GM18517 (cell line): ENCODE measurements at regions not wholly inside any gene's neighbourhood (a gene's known extent, or its start where the extent isn't known, plus 50 kb on each side); places are given as distances from the start of the nearest gene placed in this dataset.

Experiments used
- ATAC-seq: cut with Tn5 transposase; IDR thresholded peaks from one replicate; pipeline ENCODE4 v1.9.1; 2021; ENCODE audit warnings: mild to moderate bottlenecking, moderate library complexity; ENCODE audit not compliant: unreplicated experiment

DNA sequence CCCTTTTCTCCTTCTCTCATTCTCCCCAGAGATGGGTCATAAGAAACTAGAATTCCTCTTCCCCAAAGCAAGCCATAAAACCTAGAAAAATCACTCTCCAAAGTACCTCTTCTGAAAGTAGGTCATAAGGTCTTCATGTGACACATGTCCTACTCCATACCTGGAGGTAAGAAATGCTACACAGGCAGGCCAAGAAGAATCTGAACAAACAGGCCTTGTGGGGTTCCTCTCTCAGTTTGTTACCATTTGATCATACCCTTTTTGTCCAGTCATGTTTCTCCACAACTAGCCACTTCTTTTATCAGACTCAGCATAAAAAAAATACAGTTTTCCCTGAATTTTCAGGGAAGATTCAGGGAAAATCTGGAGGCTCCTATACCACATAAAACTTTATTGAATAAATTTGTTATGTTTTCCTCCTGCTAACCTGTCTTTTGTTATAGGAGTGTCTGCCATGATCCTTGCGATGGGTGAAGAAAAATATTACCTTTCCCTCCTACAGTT lies 134.4 kb upstream of the LMO4 start:
- ATAC-seq = no peak

DNA sequence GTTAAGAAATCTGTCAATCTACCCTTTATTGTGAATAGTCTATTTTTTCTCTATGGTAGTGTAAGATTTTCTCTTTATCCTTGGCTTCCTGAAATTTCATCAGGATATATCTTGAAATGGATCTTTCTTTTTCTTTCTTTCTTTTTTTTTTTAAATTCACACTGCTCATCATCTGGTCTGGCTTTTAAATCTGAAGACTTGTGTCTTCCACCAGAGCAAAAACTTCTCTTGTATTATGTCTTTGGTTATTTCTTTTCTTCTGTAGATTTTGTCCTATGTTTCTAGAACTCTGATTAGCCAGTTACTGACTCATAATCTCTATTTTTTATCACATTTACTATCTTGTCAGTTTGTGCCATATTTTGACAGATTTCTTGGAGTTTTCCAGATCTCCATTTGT lies 133.8 kb upstream of the LMO4 start:
- no peak for ATAC-seq

DNA sequence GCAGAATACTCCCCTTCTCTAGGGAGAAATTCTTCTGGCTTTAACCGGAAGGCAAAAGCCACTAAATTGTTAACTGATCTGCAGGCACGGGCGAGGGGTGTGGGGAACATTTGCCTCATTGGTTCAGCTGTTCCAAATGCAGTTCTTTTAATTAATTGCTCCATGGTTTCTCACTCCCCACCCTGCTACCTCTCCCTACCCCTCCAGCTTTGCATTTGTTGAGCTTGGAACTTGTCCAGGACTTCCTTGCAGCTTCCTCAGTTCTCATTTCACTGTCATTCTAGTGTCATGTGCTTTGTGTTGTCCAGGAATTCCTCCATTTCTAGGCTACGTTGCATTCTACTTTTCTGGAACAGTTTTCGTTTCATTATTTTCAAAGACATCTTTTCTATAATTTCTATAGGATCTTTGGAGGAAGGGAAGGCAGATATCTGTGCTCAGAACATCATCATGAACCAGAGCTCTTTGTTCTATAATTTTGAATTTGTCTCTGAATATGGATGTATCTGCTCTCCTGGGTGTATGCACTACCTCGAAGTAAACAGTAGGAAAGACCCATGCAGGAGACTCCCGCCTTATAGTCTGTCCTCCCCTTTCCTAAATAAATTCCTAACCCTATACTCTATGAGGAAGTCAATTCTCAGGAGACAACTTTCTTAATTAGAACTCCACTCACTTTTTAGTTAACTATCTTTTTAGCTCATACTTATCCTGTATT lies 132.4 kb upstream of the LMO4 start:
- no peak for ATAC-seq

DNA sequence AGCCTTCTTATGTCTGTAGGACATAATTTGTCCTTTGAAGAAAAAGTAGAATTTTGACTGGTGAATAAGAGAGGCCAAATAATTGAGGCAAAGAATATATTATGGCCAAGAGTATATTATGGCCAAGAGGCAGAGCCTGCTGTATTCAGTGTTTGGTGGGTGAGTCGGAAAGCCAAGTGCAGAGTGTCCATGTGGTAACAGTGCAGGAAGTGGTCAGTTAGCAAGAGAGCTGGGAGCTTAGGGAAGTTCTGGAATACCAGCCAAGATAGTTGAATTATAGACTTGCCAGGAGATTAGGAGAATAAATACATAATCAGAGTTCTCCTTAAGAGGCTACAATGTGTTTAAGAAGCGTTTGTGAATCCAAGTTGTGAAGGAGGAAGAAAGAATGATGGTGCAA lies 131.5 kb upstream of the LMO4 start:
- ATAC-seq = no peak

DNA sequence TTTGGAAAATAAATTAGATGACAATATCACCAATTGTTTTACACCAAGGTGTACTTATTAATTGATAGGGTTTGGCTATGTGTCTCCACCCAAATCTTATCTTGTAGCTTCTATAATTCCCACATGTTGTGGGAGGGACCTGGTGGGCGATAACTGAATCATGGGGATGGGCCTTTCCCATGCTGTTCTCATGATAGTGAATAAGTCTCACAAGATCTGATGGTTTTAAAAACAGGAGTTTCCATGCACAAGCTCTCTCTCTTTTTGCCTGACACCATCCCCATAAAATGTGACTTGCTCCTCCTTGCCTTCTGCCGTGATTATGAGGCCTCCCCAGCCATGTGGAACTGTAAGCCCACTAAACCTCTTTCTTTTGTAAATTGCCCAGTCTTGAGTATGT lies 131.0 kb upstream of the LMO4 start:
- ATAC-seq = no peak

DNA sequence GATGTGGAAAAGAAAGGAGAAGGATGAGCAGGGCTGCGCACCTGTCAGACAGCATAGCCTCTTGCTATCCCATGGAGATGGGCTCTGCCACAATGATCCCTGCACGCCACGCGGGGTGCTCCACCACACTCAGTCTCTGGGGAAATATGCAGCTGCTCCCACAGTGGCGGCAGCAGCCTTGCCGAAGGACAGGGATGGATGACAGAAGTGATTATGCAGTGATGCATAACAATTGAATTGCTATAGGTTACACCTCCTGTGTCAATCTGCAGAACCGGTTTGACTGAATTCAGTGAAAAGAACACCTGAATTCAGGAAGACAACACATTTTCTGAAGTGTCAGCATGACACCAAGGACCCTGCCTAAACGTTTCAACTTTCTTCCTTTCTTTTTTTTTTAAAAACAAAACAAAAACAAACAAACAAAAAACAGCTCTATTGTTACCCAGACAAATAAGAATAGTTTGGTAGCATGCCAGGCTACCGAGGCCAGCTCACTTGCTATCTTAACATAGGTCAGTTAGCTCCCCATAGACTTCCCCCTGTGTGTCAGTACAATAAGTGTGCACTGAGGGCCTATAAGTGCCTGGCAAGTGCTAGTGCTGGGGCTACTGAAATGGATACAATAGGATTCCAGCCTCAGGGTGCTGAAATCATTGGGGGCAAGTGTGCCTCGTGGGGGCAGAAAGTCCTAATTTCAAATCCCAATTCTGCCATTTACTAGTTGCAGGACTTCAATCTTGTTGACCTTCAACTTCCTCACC lies 127.6 kb upstream of the LMO4 start:
- no peak for ATAC-seq

DNA sequence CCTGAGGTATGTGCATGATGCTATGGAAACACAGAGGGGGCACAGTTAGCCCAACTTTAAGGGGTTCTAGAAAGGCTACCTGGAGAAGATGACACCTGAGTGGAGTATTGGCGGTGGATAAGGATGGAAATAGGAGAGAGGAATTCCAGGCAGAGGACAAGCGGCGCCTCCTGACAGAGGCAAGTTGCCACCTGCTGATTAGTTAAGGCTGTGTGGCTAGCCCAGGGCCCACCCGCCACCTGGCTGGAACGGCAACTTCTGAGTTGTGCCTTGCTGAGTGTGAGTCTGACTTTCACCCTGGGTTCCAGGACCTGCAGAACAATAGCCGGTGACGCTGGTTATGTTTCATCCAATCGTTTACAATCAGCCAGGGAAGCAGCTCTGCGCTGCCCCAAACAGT lies 126.9 kb upstream of the LMO4 start:
- ATAC-seq = no peak

DNA sequence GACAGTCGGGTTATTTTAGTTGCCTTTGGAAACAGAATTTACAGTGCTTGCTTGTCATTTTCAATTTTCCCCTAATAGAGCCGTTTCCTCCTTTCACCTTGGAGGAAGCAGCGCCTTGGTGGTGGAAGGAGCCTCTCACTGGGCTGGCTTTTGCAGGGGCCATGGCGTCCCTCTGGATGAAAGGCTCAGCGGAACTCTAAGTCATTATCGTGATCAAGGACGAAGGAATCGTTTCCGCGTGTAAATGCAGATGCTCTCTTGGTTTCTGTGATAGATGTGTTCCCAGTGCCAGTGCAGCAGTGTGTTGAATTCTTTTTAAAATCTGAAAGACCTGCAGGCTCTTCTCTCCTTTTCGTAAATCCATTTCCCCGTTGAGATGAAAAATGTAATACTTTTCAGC lies 126.2 kb upstream of the LMO4 start:
- no peak for ATAC-seq

DNA sequence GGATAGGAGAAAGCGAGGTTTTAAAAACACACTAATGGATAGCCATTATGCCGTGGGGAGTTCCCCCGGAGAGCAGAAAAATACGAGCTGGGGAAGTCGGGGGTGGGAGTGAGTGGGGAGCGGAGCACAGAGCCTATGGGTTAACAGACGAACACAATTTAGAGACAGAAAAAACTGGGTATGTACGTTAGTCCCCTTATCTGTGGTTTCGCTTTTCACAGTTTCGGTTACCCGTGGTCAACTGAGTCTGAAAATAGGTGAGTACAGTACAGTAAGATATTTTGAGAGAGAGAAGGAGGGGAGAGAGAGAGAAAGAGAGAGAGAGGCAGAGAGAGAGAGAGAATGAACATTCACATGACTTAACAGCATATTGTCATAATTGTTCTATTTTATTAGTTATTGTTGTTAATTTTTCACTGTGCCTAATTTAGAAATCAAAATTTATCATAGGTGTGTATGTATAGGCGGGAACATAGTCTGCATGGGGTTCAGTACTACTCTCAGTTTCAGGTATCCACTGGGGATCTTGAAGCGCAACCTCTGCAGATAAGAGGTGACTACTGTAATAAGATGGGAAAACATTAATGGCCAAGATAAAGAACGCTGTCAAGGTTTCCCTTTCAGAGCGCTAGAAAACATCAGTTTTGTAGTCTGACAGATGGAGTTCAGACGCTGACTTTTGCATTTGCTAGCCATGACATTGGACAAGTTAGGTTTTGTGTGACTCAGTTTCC lies 125.6 kb upstream of the LMO4 start:
- ATAC-seq = peak; percentile 96

DNA sequence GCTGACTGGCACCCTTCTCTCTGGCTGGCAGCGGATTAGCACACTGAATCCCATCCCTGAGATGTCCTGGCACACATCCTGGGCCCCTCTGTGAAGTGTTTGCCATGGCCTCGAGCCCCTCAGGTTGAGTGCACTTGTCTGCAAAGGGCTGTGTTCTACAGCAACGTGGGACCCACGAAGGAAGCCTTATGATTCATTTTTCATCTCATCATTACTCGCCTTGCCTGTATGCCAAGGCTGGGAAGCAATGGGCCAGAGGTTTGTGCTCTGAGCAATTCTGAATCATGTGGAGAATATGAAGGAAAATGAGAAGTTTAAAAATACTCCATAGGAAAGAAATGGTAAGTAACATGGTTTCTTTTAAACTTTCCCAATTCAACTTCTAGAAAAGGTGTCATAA lies 124.8 kb upstream of the LMO4 start:
- ATAC-seq = no peak

DNA sequence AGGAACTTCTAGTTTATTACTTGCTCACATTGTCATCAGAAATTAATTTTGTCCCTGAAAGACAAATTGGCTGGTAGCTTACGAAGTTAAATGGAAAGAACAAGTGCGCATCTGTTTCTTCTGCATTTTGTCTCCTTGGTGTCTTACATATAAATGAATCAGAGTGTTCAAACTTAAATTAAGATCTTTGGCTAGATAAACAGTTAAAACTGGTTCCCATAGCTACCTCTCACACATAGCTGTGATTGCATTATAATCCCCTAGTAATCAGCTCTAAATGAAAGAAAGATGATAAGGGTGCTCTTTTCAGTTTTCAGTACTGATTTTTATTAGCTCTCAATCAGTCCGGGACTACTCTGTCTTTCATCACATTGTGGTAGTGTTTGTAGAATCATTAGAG lies 124.2 kb upstream of the LMO4 start:
- no peak for ATAC-seq

DNA sequence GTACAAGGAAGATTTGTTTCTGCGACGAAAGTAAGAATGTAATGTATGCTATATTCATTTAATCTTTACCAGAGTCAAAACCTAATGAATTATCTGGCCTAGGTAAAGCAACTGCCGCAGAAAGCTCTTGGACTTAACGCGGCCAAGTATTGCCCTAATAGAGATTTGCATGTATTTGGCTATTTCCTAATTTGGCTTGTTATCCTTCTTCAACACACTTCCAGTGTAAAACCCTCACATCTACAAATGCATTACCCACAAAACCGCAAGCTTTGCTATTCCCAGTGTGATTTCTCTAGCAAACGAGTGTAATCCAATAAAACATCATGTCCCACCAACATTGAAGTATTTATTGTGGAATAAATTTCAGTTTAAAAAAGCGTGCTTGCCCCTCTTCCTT lies 123.8 kb upstream of the LMO4 start:
- no peak for ATAC-seq

DNA sequence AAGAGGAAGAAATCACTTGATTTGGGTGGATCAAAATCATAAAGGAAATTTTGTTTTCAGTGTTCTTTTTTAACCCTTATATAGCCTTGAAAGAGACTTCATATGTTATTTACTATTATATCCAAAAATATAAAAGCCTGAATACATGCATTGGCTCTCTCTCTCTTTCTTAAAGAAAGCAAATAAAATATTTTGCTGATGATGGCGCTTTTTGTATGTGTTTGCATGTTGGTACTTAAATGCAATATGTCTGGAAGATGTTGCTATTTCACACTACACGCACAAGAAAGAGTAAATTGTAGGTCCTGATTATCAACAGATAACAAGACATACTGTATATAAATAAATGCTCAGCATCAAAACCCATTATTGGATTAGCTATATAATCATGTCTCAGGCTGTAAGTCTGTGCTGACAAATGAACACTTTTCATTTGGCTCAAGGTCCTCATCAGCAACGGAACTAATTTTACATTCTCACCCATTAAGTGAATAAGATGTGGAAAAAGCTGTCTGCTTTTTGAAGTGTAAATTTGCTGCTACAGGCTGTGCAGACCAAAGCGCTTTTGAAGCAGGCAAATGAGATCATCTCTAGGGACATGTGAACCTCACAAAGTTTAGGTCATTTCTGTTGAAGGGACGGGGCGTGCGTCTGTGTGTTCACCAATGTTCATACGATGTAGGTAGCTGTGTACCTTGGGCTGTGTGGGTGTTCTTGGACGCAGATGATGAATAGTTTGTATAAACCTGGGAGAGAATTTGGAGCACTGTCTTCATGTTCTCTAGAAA lies 122.4 kb upstream of the LMO4 start:
- ATAC-seq = no peak

DNA sequence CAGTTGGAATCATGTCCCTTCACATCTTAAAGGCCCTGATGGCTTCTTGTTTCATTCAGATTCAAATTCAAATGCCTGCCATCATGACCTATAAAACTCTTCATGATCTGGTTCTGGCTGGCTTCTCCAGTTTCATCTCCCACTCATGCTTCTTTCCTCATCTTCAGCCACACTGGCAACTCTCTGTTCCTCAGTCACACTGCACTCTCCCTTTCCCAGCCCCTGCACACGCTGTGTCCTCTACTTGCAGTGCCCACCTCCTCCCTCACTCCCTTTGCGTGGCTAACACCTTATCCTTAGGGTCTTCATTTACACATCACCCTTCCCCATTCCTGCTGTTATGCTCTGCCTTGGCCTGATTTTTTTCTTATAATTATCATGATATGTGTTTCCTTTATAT lies 120.6 kb upstream of the LMO4 start:
- no peak for ATAC-seq

DNA sequence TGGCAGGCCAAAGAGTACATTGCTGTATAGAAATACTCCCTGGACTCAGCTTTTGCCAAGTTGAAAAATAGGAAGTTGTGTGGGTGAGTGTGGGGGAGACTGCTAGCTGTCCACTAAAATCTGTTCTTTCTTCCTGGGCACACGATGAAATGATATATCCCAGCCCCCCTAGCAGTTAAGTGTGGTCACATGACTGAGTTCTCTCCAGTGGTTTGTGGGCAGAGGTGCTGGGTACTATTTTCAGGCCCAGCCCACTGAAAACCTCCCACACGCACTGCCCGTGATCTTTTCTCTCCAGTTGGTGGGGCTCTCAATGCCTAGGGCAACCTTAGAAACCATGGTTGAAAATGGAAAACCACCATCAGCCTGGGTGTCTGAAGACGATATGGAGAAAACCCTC lies 119.7 kb upstream of the LMO4 start:
- no peak for ATAC-seq

DNA sequence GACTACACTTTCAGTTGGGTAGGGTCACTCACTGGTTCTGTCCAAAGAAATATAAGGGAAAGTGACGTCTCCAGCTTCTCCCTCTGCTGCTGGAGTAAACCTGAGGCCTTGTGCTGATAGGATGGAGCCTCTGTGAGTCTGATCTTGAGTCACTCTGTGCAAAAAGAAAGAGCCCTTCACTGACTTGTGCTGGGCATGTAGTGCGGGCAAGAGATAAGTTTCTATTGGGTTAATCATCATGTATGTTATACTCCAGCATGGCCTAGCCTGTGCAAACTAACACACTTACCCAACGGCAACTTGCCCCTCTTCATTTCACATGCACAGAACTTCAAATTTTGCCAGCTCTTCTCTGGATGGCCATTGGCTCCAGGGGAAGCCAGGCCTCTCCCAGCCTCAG lies 118.5 kb upstream of the LMO4 start:
- ATAC-seq = no peak

DNA sequence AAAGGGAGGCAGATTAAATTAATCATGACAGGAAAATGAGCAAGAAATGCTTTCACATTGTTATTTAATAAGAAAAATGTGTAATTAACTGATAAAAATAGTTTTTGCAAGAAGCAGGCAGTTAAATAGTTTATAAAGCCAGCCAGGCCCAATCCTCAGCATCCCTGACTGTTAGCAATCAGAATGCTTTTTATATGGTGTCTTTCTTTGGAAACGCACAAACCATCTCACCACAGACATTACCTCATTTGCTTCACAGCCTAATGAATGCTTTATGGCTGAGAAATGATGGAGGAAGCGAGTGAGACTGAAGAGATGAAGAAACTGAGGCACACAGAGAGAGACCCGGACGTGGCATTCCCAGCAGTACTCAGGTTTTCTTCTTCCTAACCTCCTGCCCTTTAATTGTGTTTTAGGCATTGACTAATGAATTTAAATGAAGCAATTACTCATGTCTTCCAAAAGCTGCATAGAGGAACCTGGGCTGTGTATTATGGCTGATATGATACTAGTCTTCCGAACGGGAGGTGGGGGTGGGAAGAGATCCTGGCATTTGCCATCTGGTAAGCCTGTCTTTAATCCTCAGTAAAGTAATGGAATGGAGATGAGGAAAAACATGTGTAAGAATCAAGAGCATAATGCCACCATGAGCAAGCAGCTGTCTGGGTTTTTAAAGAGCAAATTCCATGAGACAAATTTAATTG lies 116.1 kb upstream of the LMO4 start:
- ATAC-seq = no peak

DNA sequence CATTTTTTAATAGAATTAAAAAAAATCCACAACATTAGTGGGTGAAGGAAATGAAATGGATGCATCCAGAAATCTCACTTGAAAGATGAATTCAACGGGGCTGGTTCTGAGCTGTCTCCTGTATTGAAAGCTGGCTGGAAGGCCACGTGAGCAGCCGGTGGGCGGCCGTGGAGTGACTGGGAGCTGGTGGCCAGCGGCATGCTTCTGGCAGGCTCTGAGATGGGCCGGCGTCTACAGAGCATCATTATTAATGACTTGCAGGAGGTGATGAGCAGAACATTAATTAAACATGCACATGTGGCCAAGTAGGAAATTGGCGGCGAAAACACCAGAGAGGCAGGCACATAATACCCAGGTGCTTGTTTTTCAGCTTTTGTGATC lies 115.6 kb upstream of the LMO4 start:
- ATAC-seq = no peak

DNA sequence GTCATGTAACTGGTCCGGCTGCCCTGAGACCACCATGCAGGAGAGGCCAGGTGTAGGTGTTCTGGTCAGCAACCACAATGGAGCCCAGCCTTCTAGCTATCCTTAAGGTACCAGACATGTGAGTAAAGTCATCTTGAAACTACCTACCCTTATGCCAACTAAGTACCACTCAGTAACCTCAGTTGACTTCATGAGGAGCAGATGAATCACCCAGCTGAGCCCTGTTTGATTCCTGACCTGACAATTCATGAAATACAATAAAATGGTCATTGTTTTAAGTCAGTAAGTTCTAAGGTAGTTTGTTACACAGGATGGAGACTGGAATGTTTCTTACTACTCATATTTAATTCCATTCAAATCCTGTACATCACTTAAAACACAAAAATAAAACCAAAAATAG lies 113.1 kb upstream of the LMO4 start:
- ATAC-seq = no peak

DNA sequence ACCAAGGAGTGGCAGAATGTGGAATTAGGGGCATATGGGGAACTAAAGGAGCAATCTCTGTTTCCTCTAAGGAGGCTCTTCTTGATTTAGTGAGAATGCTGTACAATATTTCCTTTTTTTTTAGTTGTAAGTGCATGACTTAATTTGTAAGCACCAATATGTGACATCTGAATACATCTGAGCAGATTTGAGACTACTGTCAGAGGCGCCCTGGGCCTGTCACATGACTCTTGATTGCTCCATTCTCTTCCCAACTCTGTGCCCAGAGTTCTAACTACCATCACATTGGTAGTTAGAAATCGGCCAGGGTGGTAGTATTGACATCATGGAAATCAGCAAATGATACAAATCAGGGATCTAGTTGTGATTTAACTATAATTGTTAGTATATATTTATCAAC lies 110.1 kb upstream of the LMO4 start:
- no peak for ATAC-seq

DNA sequence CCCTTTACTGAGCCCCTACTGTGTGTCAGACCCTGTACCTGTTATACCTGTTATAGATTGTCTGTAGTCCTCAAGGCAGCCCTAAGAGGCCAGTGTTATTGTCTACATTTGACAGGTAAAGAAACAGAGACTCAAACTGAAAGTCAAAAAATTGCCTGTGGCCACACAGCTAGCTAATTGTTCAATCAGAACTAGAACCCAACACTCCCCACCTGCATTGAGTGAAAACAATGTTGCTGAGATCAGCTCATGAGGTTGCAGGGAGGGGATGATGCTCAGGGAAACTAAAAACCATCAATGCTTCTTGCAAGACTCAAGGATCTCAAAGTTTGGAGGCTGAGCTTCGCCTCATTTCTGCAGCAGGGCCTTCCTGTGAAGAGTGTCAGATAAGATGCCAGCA lies 109.5 kb upstream of the LMO4 start:
- no peak for ATAC-seq
